NCI-H2196 treated with DMSO at 0.1 percent for 48 hours (cell line): ENCODE measurements at regions not wholly inside any gene's neighbourhood (a gene's known extent, or its start where the extent isn't known, plus 50 kb on each side); places are given as distances from the start of the nearest gene placed in this dataset.
"Not testable (repeated sequence)": the region's sequence is repeated elsewhere in the genome, so short reads cannot be mapped to it uniquely, and the experiment has no call there.

Experiments used
- DNase-seq: peaks from one replicate; lab custom pipeline; 2025; ENCODE audit not compliant: unreplicated experiment; lab: John Stamatoyannopoulos, UW

- DNase-seq: no peak
Measured at GRCh38 chr2:131584380-131584779, 56.7 kb downstream of the CCDC74A start.

GRCh38 chr2:131584940-131585339, 57.3 kb downstream of the CCDC74A start:
- no peak for DNase-seq

- no peak for DNase-seq
Measured at GRCh38 chr2:131588152-131588873, 60.6 kb downstream of the CCDC74A start.

- not testable (repeated sequence) for DNase-seq
Measured at GRCh38 chr2:131589126-131589525, 61.4 kb downstream of the CCDC74A start.

GRCh38 chr2:131590366-131590765, 62.7 kb downstream of the CCDC74A start:
- no peak for DNase-seq

- DNase-seq: no peak
Measured at GRCh38 chr2:131590896-131591295, 63.2 kb downstream of the CCDC74A start.

- DNase-seq: not testable (repeated sequence)
Measured at GRCh38 chr2:131596561-131596960, 68.9 kb downstream of the CCDC74A start.

DNA sequence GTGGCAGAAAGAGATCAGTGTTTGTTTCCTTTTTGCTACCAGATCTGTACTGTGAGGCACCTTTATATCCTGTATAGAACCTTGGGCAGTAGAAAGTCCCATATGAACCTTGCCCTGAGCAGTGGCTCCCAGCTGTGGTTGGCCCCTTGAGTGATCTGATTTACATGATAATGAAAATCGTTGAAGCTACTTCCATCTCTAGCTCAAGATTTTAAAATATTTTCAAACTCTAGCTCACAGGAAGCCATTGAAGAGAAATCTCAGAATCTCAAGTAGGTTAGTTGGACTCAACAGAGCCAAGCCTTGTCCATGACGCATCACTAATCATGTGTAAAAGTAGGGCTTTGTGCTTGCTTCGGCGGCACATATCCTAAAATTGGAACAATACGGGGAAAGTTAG, 74.8 kb downstream of the CCDC74A start:
- not testable (repeated sequence) for DNase-seq

GRCh38 chr2:131604652-131605051, 77.0 kb downstream of the CCDC74A start:
- not testable (repeated sequence) for DNase-seq

- DNase-seq: not testable (repeated sequence)
Measured at GRCh38 chr2:131606366-131606765, 78.7 kb downstream of the CCDC74A start.

DNA sequence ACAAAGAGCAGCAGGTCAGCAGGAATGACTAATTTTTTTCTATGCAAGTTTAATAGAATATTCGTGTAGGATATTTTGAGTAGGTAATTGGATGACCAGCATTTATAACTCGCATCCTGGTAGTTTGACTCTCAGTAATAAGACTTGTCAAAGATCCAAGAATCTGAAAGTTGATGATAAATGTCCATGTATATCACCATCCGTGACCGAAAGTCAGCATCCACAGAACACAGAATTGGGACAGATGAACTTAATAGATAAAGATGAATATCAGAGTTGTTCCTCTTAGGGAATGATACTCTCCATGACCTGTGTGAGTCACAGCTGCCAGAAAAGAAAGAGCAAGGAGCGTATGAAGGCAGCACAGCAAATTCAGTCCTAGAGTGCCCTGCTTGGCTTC, 79.4 kb downstream of the CCDC74A start:
- not testable (repeated sequence) for DNase-seq

GRCh38 chr2:131614539-131614938, 86.9 kb downstream of the CCDC74A start:
- not testable (repeated sequence) for DNase-seq

DNA sequence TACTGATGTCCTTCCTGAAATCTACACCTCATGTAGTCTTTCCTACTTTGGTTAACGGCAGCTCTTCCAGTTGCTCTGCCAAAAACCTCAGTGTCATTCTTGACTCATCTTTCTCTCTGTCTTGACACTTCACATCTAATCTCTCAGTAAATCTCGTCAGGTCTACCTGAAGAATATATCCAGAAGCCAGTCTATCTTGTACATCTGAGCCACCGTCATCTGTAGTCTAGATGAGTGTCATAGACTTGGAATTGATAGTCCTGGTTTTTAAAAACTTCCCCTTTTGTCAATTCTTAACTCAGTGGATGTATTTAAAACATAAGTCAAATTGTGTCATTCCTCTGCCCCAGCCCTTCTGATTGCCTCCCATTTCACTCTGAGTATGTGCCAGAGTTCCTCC, 90.6 kb downstream of the CCDC74A start:
- not testable (repeated sequence) for DNase-seq

DNA sequence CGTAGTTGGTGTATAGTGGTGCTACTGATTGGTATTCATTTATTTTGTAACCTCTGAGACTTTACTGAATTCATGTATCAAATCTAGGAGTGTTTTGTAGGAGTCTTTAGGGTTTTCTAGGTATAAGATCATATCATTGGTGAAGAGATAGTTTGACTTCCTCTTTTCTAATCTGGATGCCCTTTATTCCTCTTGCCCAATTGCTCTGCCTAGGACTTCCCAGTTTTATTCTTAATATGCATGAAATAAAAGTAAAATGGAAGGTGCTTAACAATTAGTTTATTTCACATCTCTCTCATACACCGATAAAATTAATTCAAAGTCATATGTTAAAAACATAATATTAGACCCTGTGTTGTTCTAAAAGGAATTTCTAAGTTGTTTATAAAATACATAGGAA, 95.2 kb downstream of the CCDC74A start:
- not testable (repeated sequence) for DNase-seq

DNA sequence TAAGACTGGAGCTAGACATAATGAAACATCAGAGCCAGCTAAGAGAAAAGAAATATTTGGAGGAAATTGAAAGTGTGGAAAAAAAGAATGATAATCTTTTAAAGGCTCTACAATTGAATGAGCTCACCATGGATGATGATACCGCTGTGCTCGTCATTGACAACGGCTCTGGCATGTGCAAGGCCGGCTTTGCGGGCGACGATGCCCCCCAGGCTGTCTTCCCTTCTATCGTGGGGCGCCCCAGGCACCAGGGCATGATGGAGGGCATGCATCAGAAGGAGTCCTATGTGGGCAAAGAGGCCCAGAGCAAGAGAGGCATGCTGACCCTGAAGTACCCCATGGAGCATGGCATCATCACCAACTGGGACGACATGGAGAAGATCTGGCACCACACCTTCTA, 98.3 kb downstream of the CCDC74A start:
- not testable (repeated sequence) for DNase-seq

DNA sequence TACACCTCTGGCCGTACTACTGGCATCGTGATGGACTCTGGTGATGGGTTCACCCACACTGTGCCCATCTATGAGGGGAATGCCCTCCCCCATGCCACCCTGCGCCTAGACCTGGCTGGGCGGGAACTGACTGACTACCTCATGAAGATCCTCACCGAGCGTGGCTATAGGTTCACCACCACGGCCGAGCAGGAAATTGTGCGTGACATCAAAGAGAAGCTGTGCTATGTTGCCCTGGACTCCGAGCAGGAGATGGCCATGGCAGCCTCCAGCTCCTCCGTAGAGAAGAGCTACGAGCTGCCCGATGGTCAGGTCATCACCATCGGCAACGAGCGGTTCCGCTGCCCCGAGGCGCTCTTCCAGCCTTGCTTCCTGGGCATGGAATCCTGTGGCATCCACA, 98.9 kb downstream of the CCDC74A start:
- DNase-seq: not testable (repeated sequence)

- not testable (repeated sequence) for DNase-seq
Measured at GRCh38 chr2:131627777-131628176, 100.1 kb downstream of the CCDC74A start.

DNA sequence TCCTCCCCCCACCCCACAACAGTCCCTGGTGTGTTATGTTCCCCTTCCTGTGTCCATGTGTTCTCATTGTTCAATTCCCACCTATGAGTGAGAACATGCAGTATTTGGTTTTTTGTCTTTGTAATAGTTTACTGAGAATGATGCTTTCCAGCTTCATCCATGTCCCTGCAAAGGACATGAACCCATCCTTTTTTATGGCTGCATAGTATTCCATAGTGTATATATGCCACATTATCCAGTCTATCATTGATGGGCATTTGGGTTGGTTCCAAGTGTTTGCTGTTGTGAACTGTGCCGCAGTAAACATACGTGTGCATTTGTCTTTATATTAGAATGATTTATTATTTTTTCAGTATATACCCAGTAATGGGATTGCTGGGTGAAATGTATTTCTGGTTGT, 104.0 kb downstream of the CCDC74A start:
- not testable (repeated sequence) for DNase-seq

DNA sequence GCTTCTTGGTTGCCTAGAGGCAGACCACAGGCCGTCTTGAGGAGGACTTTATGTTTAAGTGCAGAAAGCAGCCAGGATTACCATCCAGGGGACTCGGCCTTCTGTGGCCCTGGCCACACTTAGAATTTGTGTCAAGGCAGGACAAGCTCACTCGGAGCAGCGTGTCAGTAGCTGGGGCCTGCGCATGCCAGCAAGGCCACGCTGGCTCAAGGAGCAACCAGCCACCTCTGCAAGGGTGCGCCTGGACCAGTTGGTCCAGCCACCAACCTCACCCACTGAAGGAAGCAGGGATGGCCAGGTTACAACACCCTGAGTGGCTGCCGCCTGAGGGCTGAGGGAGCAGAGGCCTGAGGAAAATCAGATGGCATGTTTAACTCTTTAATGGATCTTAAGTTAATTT, 105.7 kb downstream of the CCDC74A start:
- DNase-seq: not testable (repeated sequence)

GRCh38 chr2:131633827-131634695, 106.4 kb downstream of the CCDC74A start:
- DNase-seq: not testable (repeated sequence)

- DNase-seq: no peak
Measured at GRCh38 chr2:131635611-131636010, 107.9 kb downstream of the CCDC74A start.

DNA sequence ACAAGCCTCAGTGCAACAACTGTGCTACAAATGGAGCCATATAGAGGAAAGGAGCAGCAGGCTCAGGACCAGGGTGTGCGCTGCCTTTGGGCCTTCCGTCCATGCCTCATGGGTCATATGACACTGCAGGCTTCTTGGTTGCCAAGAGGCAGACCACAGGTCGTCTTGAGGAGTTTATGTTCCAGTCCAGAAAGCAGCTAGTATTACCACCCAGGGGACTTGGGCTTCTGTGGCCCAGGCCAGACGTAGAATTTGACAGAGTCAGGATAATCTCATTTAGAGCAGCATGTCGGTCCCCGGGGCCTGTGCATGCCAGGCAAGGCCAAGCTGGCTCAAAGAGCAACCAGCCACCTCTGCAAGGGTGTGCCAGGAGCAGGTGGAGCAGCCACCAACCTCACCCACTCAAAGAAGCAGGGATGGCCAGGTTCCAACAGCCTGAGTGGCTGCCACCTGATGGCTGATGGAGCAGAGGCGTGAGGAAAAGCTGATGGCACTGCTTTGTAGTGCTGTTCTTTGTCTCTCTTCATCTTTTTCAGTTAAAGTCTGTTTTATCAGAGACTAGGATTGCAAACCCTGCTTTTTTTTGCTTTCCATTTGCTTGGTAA, 109.1 kb downstream of the CCDC74A start:
- not testable (repeated sequence) for DNase-seq
